ENCODE measurements at regions not wholly inside any gene's neighbourhood (a gene's known extent, or its start where the extent isn't known, plus 50 kb on each side); places are given as distances from the start of the nearest gene placed in this dataset.
A peak's percentile ranks its signal among the peaks of the same experiment; 100 is the strongest.

- DNase-seq: no peak
Observed at GRCh38 chr4:104682311-104682710, 187.6 kb upstream of the CXXC4 start.

GRCh38 chr4:104693601-104694201, 199.0 kb upstream of the CXXC4 start:
- DNase-seq: peak; percentile 2

- DNase-seq: no peak
Observed at GRCh38 chr4:104716584-104716983, 221.9 kb upstream of the CXXC4 start.

- peak; percentile 7 for DNase-seq
Observed at GRCh38 chr4:104719539-104720230, 225.0 kb upstream of the CXXC4 start.

GRCh38 chr4:104722467-104722866, 227.8 kb upstream of the CXXC4 start:
- no peak for DNase-seq

GRCh38 chr4:104726002-104726401, 231.3 kb upstream of the CXXC4 start:
- DNase-seq: no peak

GRCh38 chr4:104727643-104728042, 232.9 kb upstream of the CXXC4 start:
- DNase-seq: no peak

- peak; percentile 47 for DNase-seq
Observed at GRCh38 chr4:104728380-104729122, 233.9 kb upstream of the CXXC4 start.

GRCh38 chr4:104732766-104733165, 238.1 kb upstream of the CXXC4 start:
- no peak for DNase-seq

- DNase-seq: no peak
Observed at GRCh38 chr4:104735174-104735573, 240.5 kb upstream of the CXXC4 start.

- no peak for DNase-seq
Observed at GRCh38 chr4:104740161-104740560, 245.5 kb upstream of the CXXC4 start.

GRCh38 chr4:104743215-104743653, 248.5 kb upstream of the CXXC4 start:
- DNase-seq: no peak

GRCh38 chr4:104747635-104748034, 252.9 kb upstream of the CXXC4 start:
- no peak for DNase-seq

GRCh38 chr4:104749062-104749461, 254.4 kb upstream of the CXXC4 start:
- DNase-seq: peak; percentile 15

GRCh38 chr4:104750008-104750407, 255.3 kb upstream of the CXXC4 start:
- no peak for DNase-seq

GRCh38 chr4:104751468-104751867, 256.8 kb upstream of the CXXC4 start:
- no peak for DNase-seq

- DNase-seq: no peak
Observed at GRCh38 chr4:104752337-104752736, 257.6 kb upstream of the CXXC4 start.

- no peak for DNase-seq
Observed at GRCh38 chr4:104756837-104757236, 262.1 kb upstream of the CXXC4 start.

GRCh38 chr4:104758574-104758973, 263.9 kb upstream of the CXXC4 start:
- DNase-seq: no peak

- no peak for DNase-seq
Observed at GRCh38 chr4:104763554-104764222, 269.0 kb upstream of the CXXC4 start.

GRCh38 chr4:104766676-104767075, 272.0 kb upstream of the CXXC4 start:
- DNase-seq: no peak

GRCh38 chr4:104772849-104773248, 278.2 kb upstream of the CXXC4 start:
- DNase-seq: no peak

- DNase-seq: no peak
Observed at GRCh38 chr4:104795264-104795939, 300.7 kb upstream of the CXXC4 start.
